ENCODE measurements at regions not wholly inside any gene's neighbourhood (a gene's known extent, or its start where the extent isn't known, plus 50 kb on each side); places are given as distances from the start of the nearest gene placed in this dataset.

DNA sequence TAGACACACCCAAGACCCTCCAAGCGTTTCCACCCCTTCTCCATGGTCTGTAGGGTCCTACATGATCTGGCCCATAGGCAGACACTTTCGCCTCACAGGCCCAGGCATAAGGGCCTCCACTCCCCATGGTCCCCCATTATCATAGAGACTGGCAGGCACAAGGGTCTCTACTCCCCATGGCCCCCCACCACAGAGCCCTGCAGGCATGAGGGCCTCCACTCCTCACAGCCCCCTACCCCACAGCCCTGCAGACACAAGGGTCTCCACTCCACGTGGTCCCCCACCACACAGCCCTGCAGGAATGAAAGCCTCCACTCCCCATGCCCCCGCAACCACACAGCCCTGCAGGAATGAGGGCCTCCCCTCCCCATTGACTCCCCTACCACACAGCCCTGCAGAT lies 159.7 kb upstream of the AGAP1 start:
- H3K27me3 ChIP-seq (ENCODE audit: control insufficient read depth in 2 of 2, insufficient read depth in 2 of 2, low read length in 2 of 2), result no peaks in the 10 kb centered on the region
- H2AFZ ChIP-seq (ENCODE audit: low read depth, low read length), result no peak overlapping the region
- POLR2A ChIA-PET, result no interaction called here
- DNase-seq (ENCODE audit: low read depth, low spot score), result no peak
- dilution Hi-C loops (cut with MboI; ENCODE audit: extremely low pct_ligation_motif_present, low sequenced_read_pairs), result no loop called here
- no peak overlapping the region for H3K4me2 ChIP-seq (ENCODE audit: insufficient read depth, low read length)
- H3K79me2 ChIP-seq (ENCODE audit: control insufficient read depth, insufficient read depth, low read length), result no peaks in the 10 kb centered on the region
- H3K27ac ChIP-seq (ENCODE audit: insufficient read depth, low read depth, low read length), result no peak overlapping the region
- no peaks in the 10 kb centered on the region for H3K9me1 ChIP-seq (replicated peaks; ENCODE audit: control insufficient read depth, extremely low read depth, insufficient read depth, low read length)
- intact Hi-C loops (cut with micrococcal nuclease), result no loop called here
- no peak overlapping the region for H3K9ac ChIP-seq (replicated peaks; ENCODE audit: extremely low read depth, insufficient read depth, low read length)
- no peaks in the 10 kb centered on the region for H4K20me1 ChIP-seq (replicated peaks; ENCODE audit: control insufficient read depth, extremely low read depth, insufficient read depth, low read length)
- CTCF ChIA-PET, result no interaction called here
- no TSS peak for BruUV-seq (replicated peaks)
- no peak overlapping the region for H3K4me3 ChIP-seq (replicated peaks in 1 of 3; ENCODE audit: insufficient read depth in 1 of 3, low read depth in 1 of 3, low read length in 3 of 3)
- no peaks in the 10 kb centered on the region for H3K9me3 ChIP-seq (replicated peaks; ENCODE audit: control insufficient read depth, insufficient read depth, low read length)
- no peaks in the 10 kb centered on the region for H3K4me1 ChIP-seq (ENCODE audit: control insufficient read depth, extremely low read depth, insufficient read depth, low read length)
- TF ChIP-seq GATA2 (IDR thresholded peaks at IDR 0.05; ENCODE audit: insufficient read depth, insufficient read length, low read depth, low read length) (no peak), FOS (IDR thresholded peaks at IDR 0.05; ENCODE audit: borderline replicate concordance, insufficient read depth, low read length) (no peak), POLR2AphosphoS5 (IDR thresholded peaks at IDR 0.05; ENCODE audit: insufficient read depth, low read depth, low read length) (no peak), POLR2A (IDR thresholded peaks at IDR 0.05; ENCODE audit: low read depth, low read length) (no peak), MYC (IDR thresholded peaks at IDR 0.05; ENCODE audit: low read depth, low read length) (no peak)
- TF ChIP-seq, protein P1, sequence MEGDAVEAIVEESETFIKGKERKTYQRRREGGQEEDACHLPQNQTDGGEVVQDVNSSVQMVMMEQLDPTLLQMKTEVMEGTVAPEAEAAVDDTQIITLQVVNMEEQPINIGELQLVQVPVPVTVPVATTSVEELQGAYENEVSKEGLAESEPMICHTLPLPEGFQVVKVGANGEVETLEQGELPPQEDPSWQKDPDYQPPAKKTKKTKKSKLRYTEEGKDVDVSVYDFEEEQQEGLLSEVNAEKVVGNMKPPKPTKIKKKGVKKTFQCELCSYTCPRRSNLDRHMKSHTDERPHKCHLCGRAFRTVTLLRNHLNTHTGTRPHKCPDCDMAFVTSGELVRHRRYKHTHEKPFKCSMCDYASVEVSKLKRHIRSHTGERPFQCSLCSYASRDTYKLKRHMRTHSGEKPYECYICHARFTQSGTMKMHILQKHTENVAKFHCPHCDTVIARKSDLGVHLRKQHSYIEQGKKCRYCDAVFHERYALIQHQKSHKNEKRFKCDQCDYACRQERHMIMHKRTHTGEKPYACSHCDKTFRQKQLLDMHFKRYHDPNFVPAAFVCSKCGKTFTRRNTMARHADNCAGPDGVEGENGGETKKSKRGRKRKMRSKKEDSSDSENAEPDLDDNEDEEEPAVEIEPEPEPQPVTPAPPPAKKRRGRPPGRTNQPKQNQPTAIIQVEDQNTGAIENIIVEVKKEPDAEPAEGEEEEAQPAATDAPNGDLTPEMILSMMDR (IDR thresholded peaks at IDR 0.05; ENCODE audit: extremely low read depth in 1 of 2, insufficient read depth in 1 of 2, low read depth in 1 of 2, low read length in 2 of 2), result no peak
- H3K36me3 ChIP-seq (ENCODE audit: control insufficient read depth in 2 of 2, extremely low read depth in 1 of 2, insufficient read depth in 2 of 2, low read length in 2 of 2), result no peaks in the 10 kb centered on the region
- no peak for FAIRE-seq

DNA sequence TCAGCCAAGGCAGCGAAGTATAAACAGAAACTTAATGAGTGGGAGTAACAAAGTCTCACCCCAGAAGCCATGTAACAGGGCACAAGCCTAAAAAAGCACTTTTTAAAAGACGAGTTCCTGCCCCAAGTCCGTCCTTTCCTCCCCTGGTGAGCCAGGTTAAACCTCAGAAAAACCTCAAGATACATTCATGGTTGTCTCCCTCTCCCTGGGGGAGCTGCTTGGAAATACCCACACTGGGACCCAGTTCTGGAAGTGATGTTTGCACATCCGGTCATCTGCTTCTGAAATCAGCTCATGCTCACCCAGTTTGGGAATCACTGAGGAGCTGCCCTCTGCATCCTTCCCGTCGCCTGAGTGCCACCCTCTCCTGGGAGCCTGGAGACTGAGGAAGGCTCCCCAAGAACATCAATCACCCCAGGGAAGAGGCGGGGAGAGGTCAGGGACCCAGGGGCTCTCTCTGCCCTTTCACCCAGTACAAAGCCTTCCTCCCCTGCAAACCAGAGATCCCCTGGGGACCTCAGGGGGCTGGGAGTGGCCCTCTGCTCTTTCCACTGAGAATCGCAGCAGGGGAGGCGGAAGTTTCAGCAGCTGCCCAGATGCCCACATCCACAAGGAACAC lies 150.6 kb upstream of the AGAP1 start:
- H3K27me3 ChIP-seq (ENCODE audit: control insufficient read depth in 2 of 2, insufficient read depth in 2 of 2, low read length in 2 of 2), result no peaks in the 10 kb centered on the region
- no TSS peak for BruUV-seq (replicated peaks)
- H3K9me3 ChIP-seq (replicated peaks; ENCODE audit: control insufficient read depth, insufficient read depth, low read length), result no peaks in the 10 kb centered on the region
- no peaks in the 10 kb centered on the region for H3K79me2 ChIP-seq (ENCODE audit: control insufficient read depth, insufficient read depth, low read length)
- dilution Hi-C loops (cut with MboI; ENCODE audit: extremely low pct_ligation_motif_present, low sequenced_read_pairs), result no loop called here
- no peak for DNase-seq (ENCODE audit: low read depth, low spot score)
- no peak overlapping the region for H3K4me2 ChIP-seq (ENCODE audit: insufficient read depth, low read length)
- no peak overlapping the region for H3K9ac ChIP-seq (replicated peaks; ENCODE audit: extremely low read depth, insufficient read depth, low read length)
- no peak overlapping the region for H3K27ac ChIP-seq (ENCODE audit: insufficient read depth, low read depth, low read length)
- no peak overlapping the region for H3K4me3 ChIP-seq (replicated peaks in 1 of 3; ENCODE audit: insufficient read depth in 1 of 3, low read depth in 1 of 3, low read length in 3 of 3)
- ChIA-PET POLR2A (no interaction called here), CTCF (no interaction called here)
- H3K36me3 ChIP-seq (ENCODE audit: control insufficient read depth in 2 of 2, extremely low read depth in 1 of 2, insufficient read depth in 2 of 2, low read length in 2 of 2), result no peaks in the 10 kb centered on the region
- intact Hi-C loops (cut with micrococcal nuclease), result no loop called here
- FAIRE-seq, result no peak
- H4K20me1 ChIP-seq (replicated peaks; ENCODE audit: control insufficient read depth, extremely low read depth, insufficient read depth, low read length), result no peaks in the 10 kb centered on the region
- no peak overlapping the region for H2AFZ ChIP-seq (ENCODE audit: low read depth, low read length)
- no peaks in the 10 kb centered on the region for H3K9me1 ChIP-seq (replicated peaks; ENCODE audit: control insufficient read depth, extremely low read depth, insufficient read depth, low read length)
- H3K4me1 ChIP-seq (ENCODE audit: control insufficient read depth, extremely low read depth, insufficient read depth, low read length), result no peaks in the 10 kb centered on the region
- TF ChIP-seq GATA2 (IDR thresholded peaks at IDR 0.05; ENCODE audit: insufficient read depth, insufficient read length, low read depth, low read length) (no peak), POLR2AphosphoS5 (IDR thresholded peaks at IDR 0.05; ENCODE audit: insufficient read depth, low read depth, low read length) (no peak), POLR2A (IDR thresholded peaks at IDR 0.05; ENCODE audit: low read depth, low read length) (no peak), FOS (IDR thresholded peaks at IDR 0.05; ENCODE audit: borderline replicate concordance, insufficient read depth, low read length) (no peak), MYC (IDR thresholded peaks at IDR 0.05; ENCODE audit: low read depth, low read length) (no peak), JUN (IDR thresholded peaks at IDR 0.05; ENCODE audit: borderline replicate concordance, insufficient read depth, insufficient read length, low read depth) (no peak), EZH2 (IDR thresholded peaks at IDR 0.05; ENCODE audit: borderline replicate concordance, low read depth, low read length, severe bottlenecking) (no peak)
- TF ChIP-seq, protein P1 (IDR thresholded peaks at IDR 0.05; ENCODE audit: extremely low read depth in 1 of 2, insufficient read depth in 1 of 2, low read depth in 1 of 2, low read length in 2 of 2), result no peak
- TF ChIP-seq, protein P2, sequence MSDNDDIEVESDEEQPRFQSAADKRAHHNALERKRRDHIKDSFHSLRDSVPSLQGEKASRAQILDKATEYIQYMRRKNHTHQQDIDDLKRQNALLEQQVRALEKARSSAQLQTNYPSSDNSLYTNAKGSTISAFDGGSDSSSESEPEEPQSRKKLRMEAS (IDR thresholded peaks at IDR 0.05; ENCODE audit: insufficient read depth, insufficient read length), result no peak
